PC-3 (cell line): ENCODE measurements at regions not wholly inside any gene's neighbourhood (a gene's known extent, or its start where the extent isn't known, plus 50 kb on each side); places are given as distances from the start of the nearest gene placed in this dataset.

Source experiments
- EZH2phosphoT487 ChIP-seq: fragments of 300-600 bp; sonication (generic); IDR thresholded peaks from 2 replicates; pipeline ENCODE4 v1.6.1; 2018; ENCODE audit warnings: mild to moderate bottlenecking, antibody characterized with exemption, low read length, borderline replicate concordance
- TF ChIP-seq, protein P1 (sequence below): fragments of 300-600 bp; sonication (generic); conservative IDR thresholded peaks from 2 replicates; pipeline ENCODE4 v1.5.1; 2017; ENCODE audit warnings: antibody characterized with exemption, low read depth, mild to moderate bottlenecking, low read length

DNA sequence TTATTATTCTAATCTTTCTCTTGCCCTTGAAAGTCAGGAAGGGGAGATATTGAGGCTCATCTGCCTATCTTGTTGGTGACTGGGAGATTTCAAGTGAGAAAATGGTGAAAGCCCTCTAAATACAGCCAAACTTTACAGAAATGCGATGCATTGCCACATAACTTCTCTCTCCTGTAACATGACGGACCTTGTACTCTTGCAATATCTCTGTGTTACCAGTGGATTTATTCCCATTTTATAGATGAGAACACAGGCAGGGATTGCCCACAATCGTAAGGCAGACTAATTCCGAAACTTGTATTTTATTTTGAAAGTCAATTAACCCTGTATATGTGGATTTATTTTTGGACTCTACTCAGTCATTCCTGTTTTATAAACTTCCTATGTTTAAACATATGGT, 57.3 kb upstream of the MPP7 start:
- TF ChIP-seq, protein P1, sequence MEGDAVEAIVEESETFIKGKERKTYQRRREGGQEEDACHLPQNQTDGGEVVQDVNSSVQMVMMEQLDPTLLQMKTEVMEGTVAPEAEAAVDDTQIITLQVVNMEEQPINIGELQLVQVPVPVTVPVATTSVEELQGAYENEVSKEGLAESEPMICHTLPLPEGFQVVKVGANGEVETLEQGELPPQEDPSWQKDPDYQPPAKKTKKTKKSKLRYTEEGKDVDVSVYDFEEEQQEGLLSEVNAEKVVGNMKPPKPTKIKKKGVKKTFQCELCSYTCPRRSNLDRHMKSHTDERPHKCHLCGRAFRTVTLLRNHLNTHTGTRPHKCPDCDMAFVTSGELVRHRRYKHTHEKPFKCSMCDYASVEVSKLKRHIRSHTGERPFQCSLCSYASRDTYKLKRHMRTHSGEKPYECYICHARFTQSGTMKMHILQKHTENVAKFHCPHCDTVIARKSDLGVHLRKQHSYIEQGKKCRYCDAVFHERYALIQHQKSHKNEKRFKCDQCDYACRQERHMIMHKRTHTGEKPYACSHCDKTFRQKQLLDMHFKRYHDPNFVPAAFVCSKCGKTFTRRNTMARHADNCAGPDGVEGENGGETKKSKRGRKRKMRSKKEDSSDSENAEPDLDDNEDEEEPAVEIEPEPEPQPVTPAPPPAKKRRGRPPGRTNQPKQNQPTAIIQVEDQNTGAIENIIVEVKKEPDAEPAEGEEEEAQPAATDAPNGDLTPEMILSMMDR = no peak
- TF ChIP-seq EZH2phosphoT487 = no peak
